Choroid plexus epithelial cell (primary cell): ENCODE measurements at regions not wholly inside any gene's neighbourhood (a gene's known extent, or its start where the extent isn't known, plus 50 kb on each side); places are given as distances from the start of the nearest gene placed in this dataset.

Source experiments
- DNase-seq: peaks from one replicate; pipeline ENCODE4 v3.0.0-alpha.2; 2010; ENCODE audit warnings: low read depth
- H3K4me3 ChIP-seq: 2 replicates; pipeline ENCODE4 v1.5.1; 2011; ENCODE audit warnings: low read depth, mild to moderate bottlenecking, control low read depth, low read length, moderate library complexity
- TF ChIP-seq, protein P1 (sequence below): conservative IDR thresholded peaks from 2 replicates; pipeline ENCODE4 v1.5.1; 2011; ENCODE audit warnings: low read depth, mild to moderate bottlenecking, control low read depth, inconsistent platforms, low read length, moderate library complexity

DNA sequence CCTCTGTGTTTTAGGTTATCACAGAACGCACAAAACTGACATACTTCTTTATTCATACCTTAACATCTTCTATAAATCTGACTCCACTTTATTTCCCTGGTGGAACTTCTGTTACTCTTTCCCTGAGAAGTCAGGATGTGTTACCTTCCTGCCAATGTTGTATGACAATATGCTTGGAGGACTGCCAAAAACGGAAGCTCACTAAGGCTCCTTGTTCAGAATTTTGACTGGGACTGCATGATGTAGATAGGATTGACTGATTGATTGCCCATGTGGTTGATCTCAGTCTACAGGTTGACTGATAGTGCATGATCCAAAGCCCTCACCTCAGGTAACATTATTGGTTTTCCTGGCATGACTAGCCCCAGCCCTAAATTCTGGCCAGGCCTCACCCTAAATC lies 319.4 kb downstream of the TLR4 start:
- no peak overlapping the region for H3K4me3 ChIP-seq
- TF ChIP-seq, protein P1, sequence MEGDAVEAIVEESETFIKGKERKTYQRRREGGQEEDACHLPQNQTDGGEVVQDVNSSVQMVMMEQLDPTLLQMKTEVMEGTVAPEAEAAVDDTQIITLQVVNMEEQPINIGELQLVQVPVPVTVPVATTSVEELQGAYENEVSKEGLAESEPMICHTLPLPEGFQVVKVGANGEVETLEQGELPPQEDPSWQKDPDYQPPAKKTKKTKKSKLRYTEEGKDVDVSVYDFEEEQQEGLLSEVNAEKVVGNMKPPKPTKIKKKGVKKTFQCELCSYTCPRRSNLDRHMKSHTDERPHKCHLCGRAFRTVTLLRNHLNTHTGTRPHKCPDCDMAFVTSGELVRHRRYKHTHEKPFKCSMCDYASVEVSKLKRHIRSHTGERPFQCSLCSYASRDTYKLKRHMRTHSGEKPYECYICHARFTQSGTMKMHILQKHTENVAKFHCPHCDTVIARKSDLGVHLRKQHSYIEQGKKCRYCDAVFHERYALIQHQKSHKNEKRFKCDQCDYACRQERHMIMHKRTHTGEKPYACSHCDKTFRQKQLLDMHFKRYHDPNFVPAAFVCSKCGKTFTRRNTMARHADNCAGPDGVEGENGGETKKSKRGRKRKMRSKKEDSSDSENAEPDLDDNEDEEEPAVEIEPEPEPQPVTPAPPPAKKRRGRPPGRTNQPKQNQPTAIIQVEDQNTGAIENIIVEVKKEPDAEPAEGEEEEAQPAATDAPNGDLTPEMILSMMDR = no peak

DNA sequence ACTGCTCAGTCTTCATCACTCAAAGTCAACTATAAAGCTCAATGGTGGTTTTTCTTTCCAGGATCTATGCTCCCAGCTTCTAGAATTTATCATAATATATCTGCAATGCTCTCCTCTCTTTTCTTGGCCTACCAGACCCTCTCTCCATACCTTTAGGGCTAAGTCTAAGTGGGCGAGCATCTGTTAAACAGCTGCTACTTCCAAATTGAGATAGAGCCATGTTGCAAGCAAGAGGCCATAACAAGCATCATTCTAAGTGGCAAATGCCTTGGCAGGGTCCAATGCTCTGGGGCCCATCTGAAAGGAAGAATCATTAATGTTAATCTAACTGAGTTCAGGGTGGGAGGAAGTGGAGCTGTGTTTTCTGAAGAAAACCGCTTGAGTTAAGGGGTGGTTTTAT lies 324.0 kb downstream of the TLR4 start:
- no peak overlapping the region for H3K4me3 ChIP-seq
- no peak for DNase-seq
- TF ChIP-seq, protein P1 = no peak

More for the DNA sequence above, 319.4 kb downstream of the TLR4 start:
- DNase-seq = no peak

DNA sequence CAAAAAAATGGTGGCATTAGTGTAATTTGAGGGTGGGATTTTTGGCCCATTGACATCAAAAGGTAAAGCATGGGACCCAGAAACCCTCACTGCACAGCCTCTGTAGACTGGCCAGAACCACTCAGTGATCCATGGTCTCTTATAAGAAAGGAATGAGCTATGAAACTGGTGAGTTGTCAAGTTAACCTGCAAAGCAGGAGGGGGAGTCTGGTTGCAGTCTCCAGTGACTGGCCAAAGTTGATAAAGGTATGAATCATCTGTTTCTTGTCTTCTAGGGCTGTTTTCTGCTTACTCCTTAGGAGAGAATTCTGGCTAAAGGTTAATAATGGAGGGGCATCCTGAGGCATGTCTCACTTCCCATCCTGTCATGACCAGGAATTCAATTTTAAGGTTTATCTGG lies 325.2 kb downstream of the TLR4 start:
- TF ChIP-seq, protein P1 = no peak
- H3K4me3 ChIP-seq = no peak overlapping the region
- no peak for DNase-seq

DNA sequence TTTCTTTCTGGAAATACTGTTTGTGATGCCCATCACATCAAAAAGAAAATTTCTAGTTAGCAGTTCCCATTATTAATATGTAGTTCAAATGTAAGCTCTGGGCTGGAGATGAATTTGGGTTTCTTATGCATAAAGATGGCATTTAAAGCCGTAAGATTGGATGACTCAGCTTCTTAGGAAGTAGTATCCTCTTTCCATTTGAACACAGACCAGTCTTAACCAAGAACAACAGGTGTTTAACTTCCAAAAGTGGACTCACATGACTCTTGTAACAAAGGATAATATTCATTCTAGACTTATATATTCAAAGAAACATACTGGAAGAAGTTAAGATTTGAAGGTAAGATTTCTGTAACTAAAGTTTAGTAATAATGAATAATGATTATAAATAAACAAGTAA lies 330.5 kb downstream of the TLR4 start:
- TF ChIP-seq, protein P1 = no peak
- DNase-seq = no peak
- no peak overlapping the region for H3K4me3 ChIP-seq

DNA sequence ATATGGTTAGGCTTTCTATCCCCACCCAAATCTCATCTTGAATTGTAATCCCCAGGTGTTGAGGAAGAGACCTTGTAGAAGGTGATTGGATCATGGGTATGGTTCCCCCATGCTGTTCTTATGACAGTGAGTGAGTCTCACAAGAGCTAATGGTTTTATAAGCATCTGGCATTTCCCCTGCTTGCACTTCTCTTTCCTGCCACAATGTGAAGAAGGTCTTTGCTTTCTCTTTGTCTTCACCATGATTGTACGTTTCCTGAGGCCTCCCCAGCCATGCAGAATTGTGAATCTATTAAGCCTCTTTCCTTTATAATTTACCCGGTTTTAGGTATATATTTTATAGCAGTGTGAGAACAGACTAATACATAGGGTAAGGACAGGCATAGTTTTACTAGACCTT lies 334.5 kb downstream of the TLR4 start:
- no peak for DNase-seq
- TF ChIP-seq, protein P1 = no peak
- H3K4me3 ChIP-seq = no peak overlapping the region

DNA sequence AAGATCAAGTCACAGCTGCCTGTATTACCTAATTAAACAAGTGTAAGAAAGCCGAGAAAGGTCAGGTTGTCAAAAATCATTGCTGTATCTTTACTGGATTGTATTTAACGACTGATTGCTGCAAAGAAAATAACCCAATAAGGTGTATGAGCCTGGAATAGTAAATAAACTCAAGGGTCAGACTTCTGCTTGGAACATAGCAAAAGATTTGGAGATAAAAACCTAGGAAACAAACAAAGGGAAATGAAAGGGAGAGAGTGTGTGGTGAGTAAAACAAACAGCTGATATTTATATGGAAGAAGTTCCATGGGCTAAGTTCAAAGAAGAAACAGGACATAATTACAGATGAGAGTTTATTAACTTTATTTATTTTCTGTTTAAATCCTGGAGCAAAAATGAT lies 354.0 kb downstream of the TLR4 start:
- H3K4me3 ChIP-seq = no peak overlapping the region
- no peak for DNase-seq
- TF ChIP-seq, protein P1 = no peak

DNA sequence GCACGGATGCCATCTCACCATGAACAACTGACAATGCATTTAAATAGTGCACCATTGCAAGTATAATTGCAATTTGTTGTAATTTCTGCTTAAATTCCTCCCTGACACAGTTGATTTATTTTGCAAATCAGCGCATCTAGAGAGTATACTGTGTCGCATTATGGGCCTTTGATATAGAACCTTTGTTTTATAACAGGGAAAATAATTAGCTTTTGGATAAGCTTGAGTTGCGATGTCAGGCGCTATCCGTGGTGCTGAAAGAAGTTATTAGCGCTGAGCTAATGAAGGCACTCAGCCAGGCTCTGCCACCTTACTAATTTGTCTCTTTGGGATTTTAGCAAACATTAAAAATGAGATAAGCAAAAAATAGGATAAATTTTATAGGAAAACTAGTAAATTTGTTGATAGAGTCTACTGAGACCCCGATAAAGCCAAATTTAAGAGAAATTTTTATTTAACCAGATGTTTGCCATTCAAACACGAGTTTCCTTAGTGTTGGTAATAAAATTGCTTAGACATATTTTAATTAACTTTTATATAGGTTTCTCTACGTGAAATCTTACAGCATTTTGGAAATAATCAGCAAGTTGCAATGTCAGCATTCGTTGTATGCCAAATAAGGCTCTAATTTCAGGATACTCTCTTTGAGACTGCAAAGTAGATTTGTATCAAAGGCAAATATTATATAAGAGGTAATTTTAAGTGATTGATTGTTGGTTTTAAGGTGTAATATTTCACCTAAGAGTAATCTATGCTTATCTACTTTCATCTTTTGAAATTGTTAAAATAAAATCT lies 355.5 kb downstream of the TLR4 start:
- TF ChIP-seq, protein P1 = no peak
- DNase-seq = peak; percentile 26
- H3K4me3 ChIP-seq = no peak overlapping the region
